ENCODE measurements at regions not wholly inside any gene's neighbourhood (a gene's known extent, or its start where the extent isn't known, plus 50 kb on each side); places are given as distances from the start of the nearest gene placed in this dataset.

DNA sequence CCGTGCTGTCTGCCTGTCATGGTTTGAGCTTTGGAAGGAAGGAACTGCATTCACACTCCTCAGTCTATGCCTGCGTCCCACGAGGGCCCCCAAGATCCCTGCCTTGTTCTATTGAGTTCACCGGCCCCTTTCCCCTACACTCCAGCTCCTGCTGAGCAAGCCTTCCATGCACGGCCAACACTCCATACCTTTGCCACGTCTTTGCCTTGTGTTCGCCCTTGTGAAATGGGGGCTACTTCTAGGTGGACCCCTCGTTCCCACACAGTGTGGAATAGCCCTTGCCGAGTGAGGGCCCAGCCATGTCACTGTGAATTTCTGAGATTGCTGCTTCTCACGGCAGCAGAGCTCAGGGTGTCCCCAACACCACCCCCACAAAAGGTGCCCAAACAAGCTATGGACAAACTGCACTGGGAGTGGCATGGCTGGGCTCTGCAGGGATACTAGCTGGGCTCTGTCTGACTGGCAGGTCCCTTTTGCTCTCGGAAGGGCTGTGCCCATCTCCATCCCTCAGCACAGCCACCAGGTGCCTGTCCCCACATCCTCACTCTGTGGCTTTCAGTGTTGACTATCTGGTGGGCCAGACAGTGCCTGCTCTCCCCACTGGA, 67.9 kb upstream of the ADAMTS2 start:
- no peak for TF ChIP-seq CTCF (IDR thresholded peaks at IDR 0.05)
- no peak for TF ChIP-seq POLR2A (IDR thresholded peaks at IDR 0.05)
